H9 (cell line): ENCODE measurements at regions not wholly inside any gene's neighbourhood (a gene's known extent, or its start where the extent isn't known, plus 50 kb on each side); places are given as distances from the start of the nearest gene placed in this dataset.

Experiments used
- DNase-seq: peaks from one replicate; pipeline ENCODE4 v3.0.0-alpha.2; 2017
- H2AFZ ChIP-seq: one replicate; pipeline ENCODE4 v1.6.1; 2013; ENCODE audit warnings: mild to moderate bottlenecking, low read length, control low read depth, moderate library complexity
- H2AK5ac ChIP-seq: 2 replicates; pipeline ENCODE4 v1.6.1; 2013; ENCODE audit warnings: low read length, control low read depth, mixed read lengths; ENCODE audit not compliant: insufficient read length
- H2BK120ac ChIP-seq: one replicate; pipeline ENCODE4 v1.6.1; 2013; ENCODE audit warnings: low read depth, mild to moderate bottlenecking, low read length, control low read depth, inconsistent platforms; ENCODE audit not compliant: poor library complexity, severe bottlenecking
- H2BK12ac ChIP-seq: 2 replicates; pipeline ENCODE4 v1.6.1; 2013; ENCODE audit warnings: low read length, control low read depth, mixed read lengths, low read depth; ENCODE audit not compliant: insufficient read length
- H2BK15ac ChIP-seq: 2 replicates; pipeline ENCODE4 v1.6.1; 2013; ENCODE audit warnings: low read depth, low read length, control low read depth
- H2BK20ac ChIP-seq: one replicate; pipeline ENCODE4 v1.6.1; 2013; ENCODE audit warnings: low read depth, mild to moderate bottlenecking, low read length, control low read depth, inconsistent platforms; ENCODE audit not compliant: poor library complexity, severe bottlenecking
- H2BK5ac ChIP-seq: 2 replicates; pipeline ENCODE4 v1.6.1; 2013; ENCODE audit warnings: low read length, control low read depth, mixed read lengths; ENCODE audit not compliant: insufficient read length
- H3K14ac ChIP-seq: 2 replicates; pipeline ENCODE4 v1.6.1; 2013; ENCODE audit warnings: low read length, control low read depth; ENCODE audit not compliant: insufficient read depth
- H3K18ac ChIP-seq: 2 replicates; pipeline ENCODE4 v1.6.1; 2013; ENCODE audit warnings: low read depth, mild to moderate bottlenecking, mixed read lengths, low read length, control low read depth; ENCODE audit not compliant: insufficient read length
- H3K23ac ChIP-seq: 2 replicates; pipeline ENCODE4 v1.6.1; 2013; ENCODE audit warnings: low read length, control low read depth, mixed read lengths, low read depth; ENCODE audit not compliant: insufficient read length
- H3K23me2 ChIP-seq: 2 replicates; pipeline ENCODE4 v1.6.1; 2013; ENCODE audit warnings: low read depth, mild to moderate bottlenecking, mixed read lengths, low read length, control low read depth; ENCODE audit not compliant: insufficient read length, poor library complexity, severe bottlenecking
- H3K27ac ChIP-seq: 2 replicates; pipeline ENCODE4 v1.5.1; 2013; ENCODE audit warnings: low read length, control low read depth, mixed read lengths, low read depth; ENCODE audit not compliant: insufficient read length
- H3K27me3 ChIP-seq: 2 replicates; pipeline ENCODE4 v1.6.1; 2013; ENCODE audit warnings: low read length, control low read depth, inconsistent platforms; ENCODE audit not compliant: insufficient read depth
- H3K4ac ChIP-seq: 2 replicates; pipeline ENCODE4 v1.6.1; 2013; ENCODE audit warnings: low read depth, mild to moderate bottlenecking, control low read depth, inconsistent platforms, low read length, moderate library complexity
- H3K4me1 ChIP-seq: 2 replicates; pipeline ENCODE4 v1.6.1; 2013; ENCODE audit warnings: low read length, control low read depth, inconsistent platforms; ENCODE audit not compliant: insufficient read depth
- H3K4me2 ChIP-seq: 2 replicates; pipeline ENCODE4 v1.6.1; 2013; ENCODE audit warnings: low read length, control low read depth, mixed read lengths; ENCODE audit not compliant: insufficient read length, insufficient read depth
- H3K56ac ChIP-seq: 2 replicates; pipeline ENCODE4 v1.6.1; 2013; ENCODE audit warnings: low read depth, mild to moderate bottlenecking, mixed read lengths, low read length, control low read depth; ENCODE audit not compliant: insufficient read length
- H3K79me1 ChIP-seq: 2 replicates; pipeline ENCODE4 v1.6.1; 2013; ENCODE audit warnings: low read depth, mild to moderate bottlenecking, moderate library complexity, low read length, control low read depth, inconsistent platforms; ENCODE audit not compliant: insufficient read depth, poor library complexity, severe bottlenecking
- H3K79me2 ChIP-seq: 2 replicates; pipeline ENCODE4 v1.6.1; 2013; ENCODE audit warnings: low read length, control low read depth, inconsistent platforms; ENCODE audit not compliant: insufficient read depth
- H3K9ac ChIP-seq: 2 replicates; pipeline ENCODE4 v1.6.1; 2013; ENCODE audit warnings: low read length, control low read depth, mixed read lengths; ENCODE audit not compliant: insufficient read length; ENCODE audit errors: extremely low read depth
- H3K9me3 ChIP-seq: one replicate; pipeline ENCODE4 v1.6.1; 2013; ENCODE audit warnings: low read depth, low read length, inconsistent platforms; ENCODE audit not compliant: control insufficient read depth
- H3T11ph ChIP-seq: one replicate; pipeline ENCODE4 v1.6.1; 2013; ENCODE audit warnings: mild to moderate bottlenecking, low read length, control low read depth, inconsistent platforms
- H4K20me1 ChIP-seq: one replicate; pipeline ENCODE4 v1.6.1; 2013; ENCODE audit not compliant: control insufficient read depth, insufficient read length, insufficient read depth
- H4K5ac ChIP-seq: 2 replicates; pipeline ENCODE4 v1.6.1; 2013; ENCODE audit warnings: low read depth, mild to moderate bottlenecking, mixed read lengths, low read length, control low read depth; ENCODE audit not compliant: insufficient read length
- H4K8ac ChIP-seq: replicated peaks from 2 replicates; pipeline ENCODE4 v1.6.1; 2013; ENCODE audit warnings: low read length, control low read depth, mixed read lengths, low read depth; ENCODE audit not compliant: insufficient read length
- H4K91ac ChIP-seq: 2 replicates; pipeline ENCODE4 v1.6.1; 2013; ENCODE audit warnings: low read depth, mild to moderate bottlenecking, moderate library complexity, mixed read lengths, low read length, control low read depth; ENCODE audit not compliant: insufficient read length
- H3K27ac Mint-ChIP-seq, 3 experiments: 2 replicates in 2 of 3; 3 replicates in 1 of 3; pipeline ENCODE4 v1.8.0; 2020 to 2021; ENCODE audit warnings: mixed read lengths in 3 of 3, mild to moderate bottlenecking in 1 of 3, moderate library complexity in 1 of 3
- H3K27me3 Mint-ChIP-seq: 2 replicates; pipeline ENCODE4 v1.8.0; 2021; ENCODE audit warnings: low read depth, mild to moderate bottlenecking, moderate library complexity, mixed read lengths
- H3K36me3 Mint-ChIP-seq, 3 experiments: 2 replicates in 2 of 3; 3 replicates in 1 of 3; pipeline ENCODE4 v1.8.0; 2020 to 2021; ENCODE audit warnings: low read depth in 3 of 3, mixed read lengths in 3 of 3; ENCODE audit not compliant: insufficient read depth in 1 of 3
- H3K4me1 Mint-ChIP-seq, 2 experiments: 2 replicates each; pipeline ENCODE4 v1.8.0; 2020; ENCODE audit warnings: mixed read lengths in 2 of 2
- H3K4me3 Mint-ChIP-seq, 2 experiments: 2 replicates in 1 of 2; 3 replicates in 1 of 2; pipeline ENCODE4 v1.8.0; 2020 to 2021; ENCODE audit warnings: mild to moderate bottlenecking in 2 of 2, mixed read lengths in 2 of 2, moderate library complexity in 1 of 2
- H3K9me3 Mint-ChIP-seq, 2 experiments: 2 replicates in 1 of 2; 3 replicates in 1 of 2; pipeline ENCODE4 v1.8.0; 2020; ENCODE audit warnings: mild to moderate bottlenecking in 2 of 2, mixed read lengths in 2 of 2, moderate library complexity in 1 of 2
- WGBS: extraction: QIAGEN DNeasy Blood & Tissue Kit; methylation state at CpG from one replicate; pipeline ENCODE4 v1.1.7; 2013; ENCODE audit warnings: missing lambda C conversion rate, low lambda C conversion rate, mixed read lengths; ENCODE audit not compliant: insufficient read length; ENCODE audit errors: extremely low coverage; 5-methylcytosine and 5-hydroxymethylcytosine counted together
- TF ChIP-seq, protein P1 (sequence below): fragments of 200-600 bp; sonication (generic); conservative IDR thresholded peaks from 3 replicates; pipeline ENCODE4 v1.8.0; 2021; ENCODE audit warnings: antibody characterized with exemption, mild to moderate bottlenecking

DNA sequence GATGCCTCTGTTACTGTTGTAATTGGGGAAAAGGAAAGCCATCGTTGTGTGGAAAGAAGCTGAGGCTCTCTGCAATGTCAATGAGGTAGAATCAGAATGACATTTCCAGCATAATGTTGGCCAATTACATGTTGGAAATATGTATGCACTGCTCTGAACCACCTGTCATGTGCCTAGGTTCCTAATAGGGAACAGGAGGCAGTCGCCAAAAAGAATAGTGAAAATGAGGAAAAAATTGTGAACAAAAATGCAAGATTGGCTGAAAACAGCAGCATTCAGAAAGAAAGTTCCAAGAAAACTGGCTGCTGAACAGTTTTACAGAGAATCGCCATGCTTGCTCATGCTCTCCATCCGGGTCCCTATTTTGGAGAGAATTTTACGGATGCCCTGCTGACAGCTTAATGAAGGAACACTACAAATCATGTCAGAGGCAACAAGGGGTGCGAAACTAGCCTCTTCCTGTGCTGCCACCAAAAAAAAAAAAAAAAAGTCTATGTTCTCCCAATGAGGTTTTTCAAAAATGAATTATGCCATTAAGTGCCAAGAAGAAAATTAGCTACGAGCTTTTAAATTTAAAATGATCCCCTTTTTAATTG, 305.9 kb upstream of the ARRDC4 start:
- Histone ChIP-seq H4K20me1 (no peaks in the 10 kb centered on the region), H2AK5ac (no peak overlapping the region), H3T11ph (no peak overlapping the region), H3K23me2 (no peaks in the 10 kb centered on the region), H3K9ac (no peak overlapping the region), H2BK5ac (no peak overlapping the region), H3K14ac (no peak overlapping the region), H3K23ac (no peak overlapping the region), H4K5ac (no peak overlapping the region), H4K91ac (no peak overlapping the region), H3K9me3 (no peaks in the 10 kb centered on the region), H2BK12ac (no peak overlapping the region), H3K27ac (no peak overlapping the region), H3K79me1 (no peaks in the 10 kb centered on the region), H2BK15ac (no peak overlapping the region), H3K4ac (no peak overlapping the region), H3K18ac (no peak overlapping the region), H3K56ac (no peak overlapping the region), H3K27me3 (peaks cover 9% of the 10 kb centered on the region), H2AFZ (no peak overlapping the region), H3K79me2 (no peaks in the 10 kb centered on the region), H3K4me2 (peak overlapping the region; percentile 30), H4K8ac (no peak overlapping the region), H2BK20ac (no peak overlapping the region), H3K4me1 (peaks cover 2% of the 10 kb centered on the region; the same call in 1 of the 2 replicates), H2BK120ac (no peak overlapping the region)
- Mint-ChIP-seq H3K27ac (no peak overlapping the region), H3K36me3 (no peaks in the 10 kb centered on the region), H3K27me3 (peaks cover 39% of the 10 kb centered on the region), H3K4me1 (peaks cover 21 to 22% of the 10 kb centered on the region in 2 experiments), H3K9me3 (no peaks in the 10 kb centered on the region), H3K4me3 (no peak overlapping the region)
- TF ChIP-seq, protein P1, sequence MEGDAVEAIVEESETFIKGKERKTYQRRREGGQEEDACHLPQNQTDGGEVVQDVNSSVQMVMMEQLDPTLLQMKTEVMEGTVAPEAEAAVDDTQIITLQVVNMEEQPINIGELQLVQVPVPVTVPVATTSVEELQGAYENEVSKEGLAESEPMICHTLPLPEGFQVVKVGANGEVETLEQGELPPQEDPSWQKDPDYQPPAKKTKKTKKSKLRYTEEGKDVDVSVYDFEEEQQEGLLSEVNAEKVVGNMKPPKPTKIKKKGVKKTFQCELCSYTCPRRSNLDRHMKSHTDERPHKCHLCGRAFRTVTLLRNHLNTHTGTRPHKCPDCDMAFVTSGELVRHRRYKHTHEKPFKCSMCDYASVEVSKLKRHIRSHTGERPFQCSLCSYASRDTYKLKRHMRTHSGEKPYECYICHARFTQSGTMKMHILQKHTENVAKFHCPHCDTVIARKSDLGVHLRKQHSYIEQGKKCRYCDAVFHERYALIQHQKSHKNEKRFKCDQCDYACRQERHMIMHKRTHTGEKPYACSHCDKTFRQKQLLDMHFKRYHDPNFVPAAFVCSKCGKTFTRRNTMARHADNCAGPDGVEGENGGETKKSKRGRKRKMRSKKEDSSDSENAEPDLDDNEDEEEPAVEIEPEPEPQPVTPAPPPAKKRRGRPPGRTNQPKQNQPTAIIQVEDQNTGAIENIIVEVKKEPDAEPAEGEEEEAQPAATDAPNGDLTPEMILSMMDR: no peak
- WGBS: no CpG with 5 or more reads among the region's 7 CpGs
- DNase-seq: no peak
